Suprapubic skin (tissue), 4 donors: ENCODE measurements at regions not wholly inside any gene's neighbourhood (a gene's known extent, or its start where the extent isn't known, plus 50 kb on each side); places are given as distances from the start of the nearest gene placed in this dataset.

ENCODE experiments used
- EP300 ChIP-seq: sonication (generic); formaldehyde crosslinking; IDR thresholded peaks from one replicate; pipeline ENCODE4 v1.6.1; 2017; ENCODE audit warnings: antibody characterized with exemption
- POLR2A ChIP-seq, 2 donors: fragments of 450-650 bp; IDR thresholded peaks; one replicate each; pipeline ENCODE4 v1.6.1; 2017; ENCODE audit warnings: antibody characterized with exemption in 2 of 2, mild to moderate bottlenecking in 2 of 2, moderate library complexity in 2 of 2
- POLR2AphosphoS5 ChIP-seq, 3 donors: sonication (generic); formaldehyde crosslinking; IDR thresholded peaks; one replicate each; pipeline ENCODE4 v1.6.1; 2017; ENCODE audit warnings: antibody characterized with exemption in 3 of 3
- TF ChIP-seq, protein P1 (sequence below), 2 donors: fragments of 200-600 bp in 1 of 2; fragments of 450-650 bp in 1 of 2; sonication (generic) in 1 of 2; IDR thresholded peaks; one replicate each; pipeline ENCODE4 v1.5.1; 2016 to 2019; ENCODE audit warnings: antibody characterized with exemption in 2 of 2, mild to moderate bottlenecking in 1 of 2, moderate library complexity in 1 of 2

DNA sequence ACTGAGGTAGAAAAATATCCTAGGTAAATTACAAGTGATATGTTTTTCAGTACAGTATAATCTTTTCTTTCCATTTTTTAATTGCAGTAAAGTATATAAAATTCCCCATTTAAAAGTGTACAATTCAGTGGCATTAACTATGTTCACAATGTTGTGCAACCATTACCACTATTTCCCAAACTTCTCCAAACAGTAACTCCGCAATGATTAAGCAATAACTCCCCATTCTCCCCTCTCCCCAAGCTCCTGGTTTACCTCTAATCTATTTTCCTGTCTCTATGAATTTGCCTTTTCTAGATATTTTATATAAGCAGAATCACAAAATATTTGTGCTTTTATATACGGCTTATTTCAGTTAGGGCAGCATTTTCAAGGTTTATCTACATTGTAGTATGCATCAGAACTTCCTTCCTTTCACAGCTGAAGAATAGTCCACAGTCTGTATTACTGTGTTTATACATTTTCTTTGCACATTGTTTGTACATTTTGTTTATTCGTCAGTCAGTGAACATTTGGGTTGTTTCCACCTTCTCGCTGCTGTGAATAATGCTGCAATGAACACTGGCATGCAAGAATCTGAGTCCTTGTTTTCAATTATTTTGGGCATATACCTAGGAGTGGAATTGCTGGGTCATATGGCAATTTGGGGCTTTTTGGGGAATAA lies 110.7 kb downstream of the RPL27A start:
- TF ChIP-seq, protein P1, sequence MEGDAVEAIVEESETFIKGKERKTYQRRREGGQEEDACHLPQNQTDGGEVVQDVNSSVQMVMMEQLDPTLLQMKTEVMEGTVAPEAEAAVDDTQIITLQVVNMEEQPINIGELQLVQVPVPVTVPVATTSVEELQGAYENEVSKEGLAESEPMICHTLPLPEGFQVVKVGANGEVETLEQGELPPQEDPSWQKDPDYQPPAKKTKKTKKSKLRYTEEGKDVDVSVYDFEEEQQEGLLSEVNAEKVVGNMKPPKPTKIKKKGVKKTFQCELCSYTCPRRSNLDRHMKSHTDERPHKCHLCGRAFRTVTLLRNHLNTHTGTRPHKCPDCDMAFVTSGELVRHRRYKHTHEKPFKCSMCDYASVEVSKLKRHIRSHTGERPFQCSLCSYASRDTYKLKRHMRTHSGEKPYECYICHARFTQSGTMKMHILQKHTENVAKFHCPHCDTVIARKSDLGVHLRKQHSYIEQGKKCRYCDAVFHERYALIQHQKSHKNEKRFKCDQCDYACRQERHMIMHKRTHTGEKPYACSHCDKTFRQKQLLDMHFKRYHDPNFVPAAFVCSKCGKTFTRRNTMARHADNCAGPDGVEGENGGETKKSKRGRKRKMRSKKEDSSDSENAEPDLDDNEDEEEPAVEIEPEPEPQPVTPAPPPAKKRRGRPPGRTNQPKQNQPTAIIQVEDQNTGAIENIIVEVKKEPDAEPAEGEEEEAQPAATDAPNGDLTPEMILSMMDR (IDR thresholded peaks at IDR 0.05): no peak
- TF ChIP-seq POLR2AphosphoS5 (IDR thresholded peaks at IDR 0.05) (no peak), POLR2A (IDR thresholded peaks at IDR 0.05) (no peak), EP300 (no peak)
